CD4-positive, alpha-beta T cell (primary cell): ENCODE measurements at regions not wholly inside any gene's neighbourhood (a gene's known extent, or its start where the extent isn't known, plus 50 kb on each side); places are given as distances from the start of the nearest gene placed in this dataset.
"Not testable (repeated sequence)": the region's sequence is repeated elsewhere in the genome, so short reads cannot be mapped to it uniquely, and the experiment has no call there.

Experiments used
- ATAC-seq: fragments of 200-7000 bp; cut with Tn5 transposase; one replicate; pipeline ENCODE4 v1.10.0; 2022; ENCODE audit warnings: mild to moderate bottlenecking; ENCODE audit not compliant: poor library complexity
- CTCF ChIA-PET: fragments of 350-600 bp; sonication (Branson Sonifier 250); formaldehyde crosslinking; loops from one replicate; lab custom pipeline; 2021; ENCODE audit warnings: antibody characterized with exemption, inconsistent platforms; lab: Charles Lee
- POLR2A ChIA-PET: fragments of 350-600 bp; sonication (Branson Sonifier 250); formaldehyde crosslinking; loops from one replicate; lab custom pipeline; 2021; ENCODE audit warnings: antibody characterized with exemption, inconsistent platforms; lab: Charles Lee
- DNase-seq, 14 experiments: peaks; one replicate each; pipeline ENCODE4 v3.0.0-alpha.2; 2013 to 2020; ENCODE audit warnings: mixed read lengths in 2 of 14
- H3K27ac ChIP-seq, 2 donors: one replicate each; pipeline versions ENCODE4 v1.5.1 to v1.7.0; 2013; ENCODE audit warnings: low read length in 2 of 2, low read depth in 1 of 2, mild to moderate bottlenecking in 1 of 2
- H3K27me3 ChIP-seq, 2 experiments: 1 replicate in 1 of 2; 2 replicates in 1 of 2; pipeline versions ENCODE4 v1.6.1 to v1.7.0; 2013; ENCODE audit warnings: low read length in 2 of 2, control low read depth in 1 of 2, mild to moderate bottlenecking in 1 of 2, moderate library complexity in 1 of 2; ENCODE audit not compliant: insufficient read depth in 2 of 2, control insufficient read depth in 1 of 2
- H3K36me3 ChIP-seq: one replicate; pipeline ENCODE4 v1.6.1; 2013; ENCODE audit warnings: low read length, control low read depth; ENCODE audit not compliant: insufficient read depth
- H3K4me1 ChIP-seq: one replicate; pipeline ENCODE4 v1.6.1; 2013; ENCODE audit warnings: low read length, control low read depth; ENCODE audit not compliant: insufficient read depth
- H3K4me3 ChIP-seq: one replicate; pipeline ENCODE4 v1.5.1; 2013; ENCODE audit warnings: mild to moderate bottlenecking, low read length, moderate library complexity
- H3K9me3 ChIP-seq, 2 experiments: 1 replicate in 1 of 2; 2 replicates in 1 of 2; pipeline versions ENCODE4 v1.6.1 to v1.7.0; 2013; ENCODE audit warnings: low read length in 2 of 2, mild to moderate bottlenecking in 2 of 2, control low read depth in 1 of 2, moderate library complexity in 1 of 2; ENCODE audit not compliant: control insufficient read depth in 1 of 2, insufficient read depth in 1 of 2
- H3K27ac Mint-ChIP-seq: one replicate; pipeline ENCODE4 v1.8.0; 2020; ENCODE audit warnings: mixed read lengths
- H3K27me3 Mint-ChIP-seq: one replicate; pipeline ENCODE4 v1.8.0; 2021; ENCODE audit warnings: mixed read lengths
- H3K36me3 Mint-ChIP-seq: one replicate; pipeline ENCODE4 v1.8.0; 2021; ENCODE audit warnings: low read depth, mixed read lengths
- H3K4me1 Mint-ChIP-seq: one replicate; pipeline ENCODE4 v1.8.0; 2021; ENCODE audit warnings: low read depth, mixed read lengths
- H3K4me3 Mint-ChIP-seq: one replicate; pipeline ENCODE4 v1.8.0; 2020; ENCODE audit warnings: mild to moderate bottlenecking, mixed read lengths
- H3K9me3 Mint-ChIP-seq: one replicate; pipeline ENCODE4 v1.8.0; 2020; ENCODE audit warnings: mixed read lengths
- intact Hi-C, 2 experiments: fragments of 100-400 bp; cut with DNase I in 1 of 2; cut with micrococcal nuclease in 1 of 2; formaldehyde crosslinking; loops; one replicate each; pipeline versions ENCODE4 v1.15.1 to v1.9.0; 2023 to 2025; cut with DNase I, micrococcal nuclease
- TF ChIP-seq, protein P1 (sequence below): fragments of 200-600 bp; IDR thresholded peaks from one replicate; pipeline ENCODE4 v1.8.0; 2022; ENCODE audit warnings: antibody characterized with exemption, mild to moderate bottlenecking

DNA sequence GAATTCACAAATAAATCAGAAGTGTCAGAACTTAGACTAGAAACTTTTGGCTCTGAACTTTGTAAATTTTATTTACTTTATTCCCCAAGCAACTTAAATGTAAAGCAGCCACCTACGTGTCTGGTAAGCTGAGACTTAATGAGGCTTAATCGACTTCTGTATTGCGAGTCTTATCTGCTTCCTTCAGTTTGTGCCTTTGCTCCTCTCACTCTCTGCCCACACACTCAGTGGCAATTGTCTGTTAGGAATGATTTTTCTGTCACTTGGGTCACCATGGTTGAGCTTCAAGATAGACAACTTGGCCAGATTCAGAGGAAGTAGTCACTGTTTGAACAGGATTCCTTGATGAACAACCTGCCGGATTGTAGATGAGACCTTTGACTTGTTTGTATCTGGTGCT is 691.4 kb upstream of the FSHR start:
- POLR2A ChIA-PET: no interaction called here
- ATAC-seq: no peak

GRCh38 chr2:49845021-49845420 is 690.7 kb upstream of the FSHR start:
- Mint-ChIP-seq H3K4me3 (no peak overlapping the region), H3K4me1 (no peaks in the 10 kb centered on the region), H3K36me3 (no peaks in the 10 kb centered on the region), H3K9me3 (peaks cover 4% of the 10 kb centered on the region), H3K27me3 (no peaks in the 10 kb centered on the region), H3K27ac (no peak overlapping the region)
- DNase-seq (no peak), ATAC-seq (no peak)
- Histone ChIP-seq H3K4me1 (no peaks in the 10 kb centered on the region), H3K9me3 (peaks cover 0 to 4% of the 10 kb centered on the region in 2 experiments), H3K36me3 (no peaks in the 10 kb centered on the region), H3K27me3 (no peaks in the 10 kb centered on the region), H3K4me3 (no peak overlapping the region), H3K27ac (no peak overlapping the region)
- ChIA-PET CTCF (no interaction called here), POLR2A (no interaction called here)
- intact Hi-C loops: no loop called here
- TF ChIP-seq, protein P1, sequence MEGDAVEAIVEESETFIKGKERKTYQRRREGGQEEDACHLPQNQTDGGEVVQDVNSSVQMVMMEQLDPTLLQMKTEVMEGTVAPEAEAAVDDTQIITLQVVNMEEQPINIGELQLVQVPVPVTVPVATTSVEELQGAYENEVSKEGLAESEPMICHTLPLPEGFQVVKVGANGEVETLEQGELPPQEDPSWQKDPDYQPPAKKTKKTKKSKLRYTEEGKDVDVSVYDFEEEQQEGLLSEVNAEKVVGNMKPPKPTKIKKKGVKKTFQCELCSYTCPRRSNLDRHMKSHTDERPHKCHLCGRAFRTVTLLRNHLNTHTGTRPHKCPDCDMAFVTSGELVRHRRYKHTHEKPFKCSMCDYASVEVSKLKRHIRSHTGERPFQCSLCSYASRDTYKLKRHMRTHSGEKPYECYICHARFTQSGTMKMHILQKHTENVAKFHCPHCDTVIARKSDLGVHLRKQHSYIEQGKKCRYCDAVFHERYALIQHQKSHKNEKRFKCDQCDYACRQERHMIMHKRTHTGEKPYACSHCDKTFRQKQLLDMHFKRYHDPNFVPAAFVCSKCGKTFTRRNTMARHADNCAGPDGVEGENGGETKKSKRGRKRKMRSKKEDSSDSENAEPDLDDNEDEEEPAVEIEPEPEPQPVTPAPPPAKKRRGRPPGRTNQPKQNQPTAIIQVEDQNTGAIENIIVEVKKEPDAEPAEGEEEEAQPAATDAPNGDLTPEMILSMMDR: no peak

More for the DNA sequence above, 691.4 kb upstream of the FSHR start:
- peaks cover 0 to 4% of the 10 kb centered on the region in 2 experiments for H3K9me3 ChIP-seq
- no peak overlapping the region for H3K27ac ChIP-seq
- CTCF ChIA-PET: no interaction called here
- Mint-ChIP-seq H3K36me3 (no peaks in the 10 kb centered on the region), H3K4me1 (no peaks in the 10 kb centered on the region), H3K27ac (no peak overlapping the region), H3K27me3 (no peaks in the 10 kb centered on the region), H3K9me3 (peaks cover 5% of the 10 kb centered on the region), H3K4me3 (no peak overlapping the region)
- DNase-seq: no peak
- H3K4me1 ChIP-seq: no peaks in the 10 kb centered on the region
- H3K27me3 ChIP-seq: no peaks in the 10 kb centered on the region
- TF ChIP-seq, protein P1: no peak
- no peak overlapping the region for H3K4me3 ChIP-seq
- intact Hi-C loops: no loop called here
- no peaks in the 10 kb centered on the region for H3K36me3 ChIP-seq

GRCh38 chr2:49844113-49844512 is 689.8 kb upstream of the FSHR start:
- H3K4me1 ChIP-seq, CTCF ChIA-PET, H3K36me3 Mint-ChIP-seq, DNase-seq, H3K9me3 Mint-ChIP-seq, H3K4me3 Mint-ChIP-seq, H3K27ac Mint-ChIP-seq, H3K27ac ChIP-seq, ATAC-seq, H3K4me3 ChIP-seq, intact Hi-C loops, H3K27me3 Mint-ChIP-seq, POLR2A ChIA-PET, H3K27me3 ChIP-seq, H3K36me3 ChIP-seq, H3K9me3 ChIP-seq, H3K4me1 Mint-ChIP-seq: not testable (repeated sequence)

DNA sequence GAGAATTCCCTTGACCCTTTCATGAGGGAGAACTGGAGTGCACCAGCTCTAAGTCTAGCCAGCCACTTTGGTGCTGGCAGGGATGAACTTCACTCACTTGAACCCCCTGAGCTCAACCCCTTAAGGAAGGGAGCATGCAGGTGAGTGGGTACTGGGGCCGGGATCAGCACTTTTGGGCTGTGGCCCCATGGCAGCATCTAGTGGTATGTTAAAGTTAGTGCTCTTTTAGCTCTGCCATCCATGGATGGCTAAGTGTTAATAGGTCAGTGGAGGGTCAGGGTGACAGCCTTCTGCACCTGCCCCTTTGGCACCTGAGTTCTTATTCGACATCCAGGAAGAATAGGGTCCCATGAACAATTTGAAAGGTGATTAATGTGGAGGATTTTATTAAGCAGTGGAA is 689.0 kb upstream of the FSHR start:
- no peaks in the 10 kb centered on the region for H3K4me1 ChIP-seq
- no peak for DNase-seq
- no peak overlapping the region for H3K4me3 ChIP-seq
- H3K9me3 ChIP-seq: peaks cover 0 to 4% of the 10 kb centered on the region in 2 experiments
- Mint-ChIP-seq H3K4me1 (no peaks in the 10 kb centered on the region), H3K27me3 (no peaks in the 10 kb centered on the region), H3K4me3 (no peak overlapping the region), H3K27ac (no peak overlapping the region), H3K9me3 (peaks cover 4% of the 10 kb centered on the region), H3K36me3 (no peaks in the 10 kb centered on the region)
- no peak for ATAC-seq
- H3K27ac ChIP-seq: no peak overlapping the region
- no peaks in the 10 kb centered on the region for H3K36me3 ChIP-seq
- no peaks in the 10 kb centered on the region for H3K27me3 ChIP-seq
- TF ChIP-seq, protein P1: no peak
- CTCF ChIA-PET: no interaction called here
- POLR2A ChIA-PET: no interaction called here
- intact Hi-C loops: no loop called here
